OCI-LY3 (cell line): ENCODE measurements at regions not wholly inside any gene's neighbourhood (a gene's known extent, or its start where the extent isn't known, plus 50 kb on each side); places are given as distances from the start of the nearest gene placed in this dataset.

ENCODE experiments used
- H2AFZ ChIP-seq: fragments of 200-600, 300-600 bp; shearing (Covaris generic); 2 replicates; pipeline ENCODE4 v1.6.0; 2014; ENCODE audit warnings: antibody characterized with exemption, low read depth, low read length
- H3K27ac ChIP-seq: fragments of 200-600, 300-600 bp; sonication (generic); 2 replicates; pipeline ENCODE4 v1.5.1; 2014; ENCODE audit warnings: mild to moderate bottlenecking, low read length, moderate library complexity, mixed read lengths
- H3K27me3 ChIP-seq: fragments of 200-600, 300-600 bp; sonication (generic); 2 replicates; pipeline ENCODE4 v1.6.1; 2014; ENCODE audit warnings: low read depth, low read length, mixed read lengths
- H3K36me3 ChIP-seq: fragments of 200-600, 300-600 bp; sonication (generic); replicated peaks from 2 replicates; pipeline ENCODE3; 2014; ENCODE audit warnings: low read depth, low read length, mixed read lengths
- H3K4me1 ChIP-seq: fragments of 300-600, 200-600 bp; sonication (generic); 2 replicates; pipeline ENCODE4 v1.6.1; 2014; ENCODE audit warnings: low read length, mixed read lengths
- H3K4me2 ChIP-seq: fragments of 200-600, 300-600 bp; sonication (generic); 2 replicates; pipeline ENCODE4 v1.6.1; 2014; ENCODE audit warnings: low read length, mixed read lengths
- H3K4me3 ChIP-seq: fragments of 300-600, 200-600 bp; sonication (generic); 2 replicates; pipeline ENCODE4 v1.5.1; 2014; ENCODE audit warnings: antibody characterized with exemption, mild to moderate bottlenecking, low read length, moderate library complexity
- H3K79me2 ChIP-seq: fragments of 300-600, 200-600 bp; shearing (Covaris generic); 2 replicates; pipeline ENCODE4 v1.6.1; 2014; ENCODE audit warnings: mild to moderate bottlenecking, low read length, mixed read lengths
- H3K9ac ChIP-seq: fragments of 300-600, 200-600 bp; shearing (Covaris generic); 2 replicates; pipeline ENCODE4 v1.6.0; 2014; ENCODE audit warnings: mild to moderate bottlenecking, low read length, moderate library complexity
- H3K9me3 ChIP-seq: fragments of 200-600, 300-600 bp; shearing (Covaris generic); 2 replicates; pipeline ENCODE4 v1.6.1; 2014; ENCODE audit warnings: low read length, mixed read lengths; ENCODE audit not compliant: insufficient read depth
- H4K20me1 ChIP-seq: fragments of 200-600, 300-600 bp; sonication (generic); 2 replicates; pipeline ENCODE4 v1.6.1; 2016; ENCODE audit warnings: low read length, mixed read lengths; ENCODE audit not compliant: insufficient read depth
- EZH2phosphoT487 ChIP-seq: fragments of 200-600 bp; shearing (Covaris generic); IDR thresholded peaks from 2 replicates; pipeline ENCODE4 v1.6.1; 2018; ENCODE audit warnings: antibody characterized with exemption, mixed run types, low read depth
- TF ChIP-seq, protein P1 (sequence below): fragments of 200-600, 300-600 bp; sonication (generic); IDR thresholded peaks from 2 replicates; pipeline ENCODE4 v1.5.1; 2014; ENCODE audit warnings: antibody characterized with exemption, low read length, low read depth

DNA sequence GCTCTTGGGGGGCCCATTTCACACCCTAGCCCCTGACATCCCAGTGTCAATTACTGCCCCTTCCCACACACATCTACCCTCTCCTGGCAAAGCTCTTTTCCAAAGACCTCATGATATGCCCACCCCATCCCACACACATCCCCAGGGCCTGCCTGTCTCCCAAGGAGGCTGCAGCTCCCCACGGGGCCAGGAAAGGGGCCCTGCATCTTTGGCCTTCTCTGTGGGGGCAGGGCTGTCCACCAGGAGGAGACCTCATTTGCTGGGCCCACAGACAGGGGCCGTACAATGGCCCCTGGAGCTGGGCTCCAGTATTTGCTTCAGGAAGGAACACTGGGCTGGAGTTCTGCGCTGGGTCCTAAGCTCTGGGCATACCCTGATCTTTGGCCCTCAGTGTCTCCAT is 65.6 kb upstream of the RUNX3 start:
- peaks cover 7% of the 10 kb centered on the region; the same call in 1 of the 2 replicates for H3K27me3 ChIP-seq
- H3K79me2 ChIP-seq = no peaks in the 10 kb centered on the region
- TF ChIP-seq EZH2phosphoT487 = no peak
- H3K36me3 ChIP-seq = no peaks in the 10 kb centered on the region
- no peak overlapping the region for H3K4me2 ChIP-seq
- H3K4me3 ChIP-seq = no peak overlapping the region
- H3K9ac ChIP-seq = no peak overlapping the region
- H3K27ac ChIP-seq = no peak overlapping the region
- H3K9me3 ChIP-seq = no peaks in the 10 kb centered on the region
- peaks cover 10% of the 10 kb centered on the region for H3K4me1 ChIP-seq
- H4K20me1 ChIP-seq = no peaks in the 10 kb centered on the region
- no peak overlapping the region for H2AFZ ChIP-seq

DNA sequence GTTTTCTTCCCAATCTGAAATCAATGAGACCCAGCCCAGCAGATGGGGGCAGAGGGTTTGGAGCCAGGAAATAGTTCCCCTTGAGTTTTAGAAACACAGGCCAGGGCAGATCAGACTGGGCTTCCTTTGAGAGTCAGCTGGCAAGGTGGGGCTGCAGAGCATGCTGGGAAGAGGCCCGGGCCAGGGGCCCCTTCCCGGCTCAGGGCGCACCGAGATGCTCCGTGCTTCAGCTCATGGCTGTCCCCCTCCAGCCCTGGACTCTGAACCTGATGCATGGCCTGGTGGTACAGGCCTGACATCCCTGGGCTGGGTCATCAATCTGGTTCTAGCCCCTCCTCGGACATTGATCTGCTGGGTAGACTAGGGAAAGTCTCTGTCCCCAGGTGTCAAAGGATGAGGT is 65.1 kb upstream of the RUNX3 start:
- Histone ChIP-seq H3K9me3 (no peaks in the 10 kb centered on the region), H3K27ac (no peak overlapping the region), H4K20me1 (no peaks in the 10 kb centered on the region), H3K9ac (no peak overlapping the region), H3K79me2 (no peaks in the 10 kb centered on the region), H3K4me2 (no peak overlapping the region), H3K27me3 (peaks cover 9% of the 10 kb centered on the region; the same call in 1 of the 2 replicates), H3K4me1 (peaks cover 10% of the 10 kb centered on the region), H2AFZ (no peak overlapping the region), H3K36me3 (no peaks in the 10 kb centered on the region), H3K4me3 (no peak overlapping the region)
- TF ChIP-seq, protein P1, sequence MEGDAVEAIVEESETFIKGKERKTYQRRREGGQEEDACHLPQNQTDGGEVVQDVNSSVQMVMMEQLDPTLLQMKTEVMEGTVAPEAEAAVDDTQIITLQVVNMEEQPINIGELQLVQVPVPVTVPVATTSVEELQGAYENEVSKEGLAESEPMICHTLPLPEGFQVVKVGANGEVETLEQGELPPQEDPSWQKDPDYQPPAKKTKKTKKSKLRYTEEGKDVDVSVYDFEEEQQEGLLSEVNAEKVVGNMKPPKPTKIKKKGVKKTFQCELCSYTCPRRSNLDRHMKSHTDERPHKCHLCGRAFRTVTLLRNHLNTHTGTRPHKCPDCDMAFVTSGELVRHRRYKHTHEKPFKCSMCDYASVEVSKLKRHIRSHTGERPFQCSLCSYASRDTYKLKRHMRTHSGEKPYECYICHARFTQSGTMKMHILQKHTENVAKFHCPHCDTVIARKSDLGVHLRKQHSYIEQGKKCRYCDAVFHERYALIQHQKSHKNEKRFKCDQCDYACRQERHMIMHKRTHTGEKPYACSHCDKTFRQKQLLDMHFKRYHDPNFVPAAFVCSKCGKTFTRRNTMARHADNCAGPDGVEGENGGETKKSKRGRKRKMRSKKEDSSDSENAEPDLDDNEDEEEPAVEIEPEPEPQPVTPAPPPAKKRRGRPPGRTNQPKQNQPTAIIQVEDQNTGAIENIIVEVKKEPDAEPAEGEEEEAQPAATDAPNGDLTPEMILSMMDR = no peak
- no peak for TF ChIP-seq EZH2phosphoT487

- Histone ChIP-seq H3K79me2 (no peaks in the 10 kb centered on the region), H3K27me3 (peaks cover 9% of the 10 kb centered on the region; the same call in 1 of the 2 replicates), H3K9me3 (no peaks in the 10 kb centered on the region), H3K27ac (no peak overlapping the region), H3K4me2 (no peak overlapping the region), H4K20me1 (no peaks in the 10 kb centered on the region), H3K4me3 (no peak overlapping the region), H3K36me3 (no peaks in the 10 kb centered on the region), H2AFZ (no peak overlapping the region), H3K4me1 (peaks cover 10% of the 10 kb centered on the region), H3K9ac (no peak overlapping the region)
- TF ChIP-seq, protein P1 = no peak
- TF ChIP-seq EZH2phosphoT487 = no peak
Measured at GRCh38 chr1:24993871-24994580, 64.0 kb upstream of the RUNX3 start.

- no peak overlapping the region for H3K9ac ChIP-seq
- peaks cover 9% of the 10 kb centered on the region; the same call in 1 of the 2 replicates for H3K27me3 ChIP-seq
- no peak overlapping the region for H3K4me3 ChIP-seq
- H3K4me2 ChIP-seq = no peak overlapping the region
- 0 out of 2 replicates have a peak, but pooled peaks cover 1% of the 10 kb centered on the region for H3K9me3 ChIP-seq
- peaks cover 1% of the 10 kb centered on the region for H3K36me3 ChIP-seq
- no peak overlapping the region for H3K27ac ChIP-seq
- H2AFZ ChIP-seq = no peak overlapping the region
- H3K4me1 ChIP-seq = peaks cover 22% of the 10 kb centered on the region
- TF ChIP-seq, protein P1 = no peak
- no peak for TF ChIP-seq EZH2phosphoT487
- H4K20me1 ChIP-seq = no peaks in the 10 kb centered on the region
- H3K79me2 ChIP-seq = no peaks in the 10 kb centered on the region
Measured at GRCh38 chr1:24992761-24993211, 62.7 kb upstream of the RUNX3 start.
